IPS-11a (cell line): ENCODE measurements at regions not wholly inside any gene's neighbourhood (a gene's known extent, or its start where the extent isn't known, plus 50 kb on each side); places are given as distances from the start of the nearest gene placed in this dataset.

Experiments
- H3K4me3 ChIP-seq: one replicate; pipeline ENCODE4 v1.5.1; 2013; ENCODE audit warnings: low read depth, low read length, control low read depth

DNA sequence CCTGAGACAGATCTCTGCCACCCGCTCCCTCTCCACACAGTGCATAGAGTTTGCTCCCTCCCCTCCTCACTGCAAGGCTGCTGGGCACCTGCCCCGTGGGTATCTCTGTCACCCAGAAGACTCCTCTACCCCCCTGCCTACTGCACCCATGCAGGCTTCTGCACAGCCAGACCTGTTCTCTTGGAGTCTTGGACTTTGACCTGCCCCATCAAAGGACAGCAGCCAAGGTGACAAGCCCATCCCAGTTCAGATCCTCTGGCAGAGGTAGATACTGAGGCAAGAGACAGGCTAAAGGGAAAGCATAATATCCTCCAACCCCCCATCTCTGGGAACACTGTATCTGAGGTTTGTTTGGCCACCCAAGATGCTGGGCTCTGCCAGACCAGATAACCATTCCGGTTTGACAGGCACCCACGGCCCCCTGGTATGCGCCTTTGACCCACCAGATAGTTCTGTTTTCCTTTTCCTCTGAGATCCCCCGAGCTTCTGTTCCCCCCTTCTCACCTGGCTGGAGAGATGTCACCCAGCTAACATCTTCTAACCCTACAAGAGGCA, 239.6 kb downstream of the SOX9 start:
- H3K4me3 ChIP-seq: no peak overlapping the region

DNA sequence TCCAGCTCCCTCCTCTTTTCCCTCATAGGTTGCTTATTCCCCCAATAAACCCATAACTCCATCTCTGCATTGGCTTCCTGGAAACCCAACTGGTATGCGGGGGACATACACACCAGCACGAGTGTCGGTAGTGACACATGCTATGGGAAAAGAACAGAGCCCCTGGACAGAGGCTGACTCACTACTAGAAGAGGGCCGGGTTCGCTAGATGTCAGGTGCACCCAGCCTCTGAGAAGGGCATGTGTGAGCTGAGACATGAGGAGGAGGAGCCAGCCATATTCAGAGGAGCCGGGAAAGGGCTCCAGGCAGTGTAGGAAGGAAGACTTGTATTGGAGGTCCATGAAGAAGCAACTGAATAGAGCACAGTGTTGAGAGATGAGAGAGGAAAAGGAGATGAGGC, 241.1 kb downstream of the SOX9 start:
- no peak overlapping the region for H3K4me3 ChIP-seq

GRCh38 chr17:72362376-72363088, 241.7 kb downstream of the SOX9 start:
- no peak overlapping the region for H3K4me3 ChIP-seq

GRCh38 chr17:72363089-72363610, 242.3 kb downstream of the SOX9 start:
- no peak overlapping the region for H3K4me3 ChIP-seq

- no peak overlapping the region for H3K4me3 ChIP-seq
Observed at GRCh38 chr17:72365857-72366414, 245.1 kb downstream of the SOX9 start.

GRCh38 chr17:72366626-72367025, 245.8 kb downstream of the SOX9 start:
- no peak overlapping the region for H3K4me3 ChIP-seq

DNA sequence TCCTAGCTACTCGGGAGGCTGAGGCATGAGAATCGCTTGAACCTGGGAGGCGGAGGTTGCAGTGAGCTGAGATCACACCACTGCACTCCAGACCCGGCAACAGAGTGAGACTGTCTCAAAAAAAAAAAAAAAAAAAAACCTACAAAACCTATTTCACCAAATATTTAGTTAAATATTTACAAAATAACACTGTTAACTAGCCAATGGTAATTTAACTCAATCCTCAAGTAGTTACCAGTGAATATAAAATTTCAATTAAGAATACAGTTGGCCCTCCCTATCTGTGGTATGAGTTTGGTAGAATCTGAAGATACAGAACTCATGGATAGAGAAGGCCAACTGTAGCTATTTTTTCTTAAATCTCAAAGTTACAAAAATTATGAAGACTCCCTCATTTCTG, 247.4 kb downstream of the SOX9 start:
- H3K4me3 ChIP-seq: no peak overlapping the region

DNA sequence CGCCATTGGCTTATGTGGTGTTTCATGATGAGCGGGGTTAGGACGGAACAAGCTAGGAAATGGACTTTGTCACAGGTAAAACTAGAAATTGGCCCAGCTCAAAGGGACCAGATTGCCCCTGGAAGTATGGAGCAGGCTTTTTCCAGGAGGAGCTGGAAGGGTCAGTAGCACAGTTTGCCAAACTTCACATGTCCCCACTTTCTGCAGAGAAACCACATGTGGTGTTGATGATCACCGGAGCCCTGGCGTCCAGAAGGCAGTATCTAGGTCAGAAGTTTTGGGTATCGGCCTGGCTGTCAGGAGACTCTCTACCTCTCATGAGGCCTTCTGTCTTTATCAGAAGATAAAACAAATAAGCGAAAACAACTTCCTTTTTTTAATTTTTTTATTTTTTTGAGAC, 248.5 kb downstream of the SOX9 start:
- no peak overlapping the region for H3K4me3 ChIP-seq

GRCh38 chr17:72370819-72371218, 250.0 kb downstream of the SOX9 start:
- H3K4me3 ChIP-seq: no peak overlapping the region

GRCh38 chr17:72372185-72372584, 251.4 kb downstream of the SOX9 start:
- H3K4me3 ChIP-seq: no peak overlapping the region

- no peak overlapping the region for H3K4me3 ChIP-seq
Observed at GRCh38 chr17:72373910-72374741, 253.3 kb downstream of the SOX9 start.

GRCh38 chr17:72376526-72377345, 255.9 kb downstream of the SOX9 start:
- H3K4me3 ChIP-seq: no peak overlapping the region

DNA sequence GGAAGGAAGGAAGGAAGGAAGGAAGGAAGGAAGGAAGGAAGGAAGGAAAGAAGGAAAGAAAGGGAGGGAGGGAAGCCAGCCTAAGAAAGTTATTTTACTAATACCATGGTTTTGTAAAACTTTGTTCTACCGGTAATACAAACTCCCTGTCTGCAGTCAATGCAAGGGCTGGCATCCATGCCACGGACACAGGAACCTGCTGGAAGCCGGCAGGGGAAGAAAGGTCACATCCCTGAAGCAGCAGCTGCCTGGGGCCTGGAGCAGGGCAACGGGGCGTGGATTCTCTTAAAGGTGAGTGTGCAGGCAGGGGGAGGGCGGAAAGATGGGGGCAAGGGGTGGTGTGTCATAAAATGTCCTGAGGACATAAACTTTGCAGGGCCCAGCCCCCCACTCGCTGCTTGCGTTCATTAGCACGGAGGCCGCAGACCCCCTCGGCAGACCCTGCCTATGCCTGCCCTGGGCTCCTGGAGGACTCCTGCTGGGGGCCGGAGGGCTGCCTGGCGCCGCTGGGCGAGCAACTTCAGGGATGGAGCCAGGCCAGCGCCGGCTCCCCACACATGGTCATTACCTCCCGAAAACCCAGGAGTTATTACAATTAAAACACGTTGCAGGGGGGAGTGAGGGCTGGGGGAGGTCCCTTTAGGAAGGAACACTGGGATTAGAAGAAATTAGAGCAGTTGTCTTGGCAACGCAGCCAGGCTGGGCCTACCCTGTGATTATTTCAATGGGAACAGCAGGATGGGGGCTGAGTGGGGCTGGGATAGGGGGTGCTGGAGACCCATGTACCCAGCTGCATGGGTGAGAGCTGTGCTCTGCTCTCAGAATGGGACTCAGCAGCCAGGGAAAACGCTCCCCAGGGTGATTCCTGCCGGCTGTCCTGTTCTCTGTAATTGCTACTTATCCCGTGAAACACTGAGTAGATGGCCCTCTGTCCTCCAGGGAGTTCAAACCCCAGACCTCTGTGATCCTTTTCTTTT, 257.9 kb downstream of the SOX9 start:
- H3K4me3 ChIP-seq: no peak overlapping the region

GRCh38 chr17:72379516-72379915, 258.7 kb downstream of the SOX9 start:
- H3K4me3 ChIP-seq: no peak overlapping the region

DNA sequence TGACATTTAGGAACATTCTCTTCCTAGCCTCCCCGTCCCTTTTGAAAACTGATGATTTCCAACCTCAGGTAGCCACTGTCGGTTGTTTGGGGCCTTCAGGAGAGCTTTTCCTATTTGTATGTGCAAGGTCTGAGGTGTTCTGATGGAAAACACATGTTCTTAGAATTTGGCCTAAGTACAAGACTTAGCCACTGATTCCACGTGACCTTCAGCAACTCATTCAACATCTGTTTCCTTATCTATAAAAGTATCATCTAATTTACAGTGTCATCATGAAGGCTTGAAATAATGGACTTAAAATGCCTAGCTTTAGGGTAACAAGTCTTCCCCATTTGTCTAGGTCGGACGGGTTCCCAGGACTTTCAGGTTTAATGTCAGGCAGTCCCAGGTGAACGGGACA, 259.3 kb downstream of the SOX9 start:
- H3K4me3 ChIP-seq: no peak overlapping the region

- no peak overlapping the region for H3K4me3 ChIP-seq
Observed at GRCh38 chr17:72380737-72381136, 259.9 kb downstream of the SOX9 start.

DNA sequence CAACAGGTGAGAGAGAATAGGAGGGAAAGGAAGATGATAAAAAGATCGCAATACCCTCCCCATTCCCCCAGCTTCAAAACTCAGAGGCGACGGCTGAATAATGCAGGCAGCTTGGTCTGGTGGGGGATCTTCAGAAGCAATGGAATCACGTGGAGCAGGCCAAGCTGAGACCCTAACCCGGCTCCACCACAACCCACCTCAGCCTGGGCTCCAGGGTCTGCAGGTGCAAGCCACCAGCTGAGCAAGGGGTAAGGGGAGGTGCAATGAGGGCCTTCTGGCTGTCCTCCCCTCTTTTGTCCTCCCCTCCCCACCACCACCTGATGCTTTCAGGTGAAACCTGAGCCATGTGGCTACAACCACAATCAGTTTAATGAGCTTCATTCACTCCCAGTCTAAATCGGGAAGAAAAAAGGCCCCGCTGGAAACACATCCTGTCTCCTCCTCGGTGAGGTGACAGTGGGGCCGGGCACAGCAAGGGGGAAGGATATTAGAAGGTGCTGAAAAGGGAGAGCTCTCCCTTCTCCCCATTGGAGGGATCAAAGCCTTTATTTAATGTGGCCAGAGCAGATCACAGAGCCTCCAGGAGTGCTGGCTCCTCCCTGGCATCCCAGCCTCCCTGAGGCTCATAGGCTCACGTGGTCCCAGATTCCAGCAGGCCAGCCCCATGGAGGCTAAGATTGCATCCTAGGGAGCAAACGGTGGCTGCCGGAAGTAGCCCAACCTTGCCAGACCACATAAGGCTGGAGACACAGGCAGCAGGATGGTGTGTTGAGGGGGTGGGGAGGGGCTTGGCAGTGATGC, 261.0 kb downstream of the SOX9 start:
- no peak overlapping the region for H3K4me3 ChIP-seq

DNA sequence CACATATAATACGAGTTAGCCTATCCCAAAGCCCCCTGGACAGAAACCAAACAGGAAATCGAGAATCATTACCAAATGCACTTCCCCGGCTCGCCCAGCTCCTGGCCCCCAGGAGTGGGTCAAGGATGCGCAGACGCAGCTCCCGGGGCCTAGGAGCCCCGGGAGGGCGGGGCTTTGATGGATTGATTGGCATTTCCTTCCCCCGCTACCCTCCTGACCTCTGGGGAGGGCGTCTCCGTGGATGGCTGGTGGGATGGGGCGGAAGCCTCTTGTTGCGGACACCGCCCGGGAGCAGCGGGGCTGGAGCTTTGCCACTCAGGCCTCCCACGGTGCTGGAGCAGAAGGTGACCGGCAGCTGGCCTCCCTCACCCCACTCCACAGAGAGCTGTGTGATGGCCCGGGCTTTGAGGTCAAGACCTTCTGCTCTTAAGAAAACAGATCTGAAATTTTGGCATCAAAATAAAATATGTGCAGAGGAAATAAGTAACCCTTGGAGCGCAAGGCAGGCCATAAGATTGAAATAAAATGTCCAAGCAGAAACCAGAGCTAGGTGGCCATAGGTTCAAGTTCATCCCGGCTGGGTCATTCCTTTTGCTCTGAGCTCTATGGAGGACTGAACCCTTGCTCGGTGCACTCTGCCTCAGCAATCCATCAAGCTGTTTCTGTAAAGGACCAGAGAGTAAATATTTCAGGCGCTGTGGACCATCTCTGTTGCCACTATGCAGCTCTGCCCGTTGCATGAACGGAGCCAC, 262.3 kb downstream of the SOX9 start:
- no peak overlapping the region for H3K4me3 ChIP-seq
